HG03575 (cell line): ENCODE measurements at regions not wholly inside any gene's neighbourhood (a gene's known extent, or its start where the extent isn't known, plus 50 kb on each side); places are given as distances from the start of the nearest gene placed in this dataset.

Experiments
- ATAC-seq: cut with Tn5 transposase; IDR thresholded peaks from one replicate; pipeline ENCODE4 v1.9.1; 2021; ENCODE audit not compliant: unreplicated experiment, insufficient number of reproducible peaks, low FRiP score; ENCODE audit errors: extremely low read depth

DNA sequence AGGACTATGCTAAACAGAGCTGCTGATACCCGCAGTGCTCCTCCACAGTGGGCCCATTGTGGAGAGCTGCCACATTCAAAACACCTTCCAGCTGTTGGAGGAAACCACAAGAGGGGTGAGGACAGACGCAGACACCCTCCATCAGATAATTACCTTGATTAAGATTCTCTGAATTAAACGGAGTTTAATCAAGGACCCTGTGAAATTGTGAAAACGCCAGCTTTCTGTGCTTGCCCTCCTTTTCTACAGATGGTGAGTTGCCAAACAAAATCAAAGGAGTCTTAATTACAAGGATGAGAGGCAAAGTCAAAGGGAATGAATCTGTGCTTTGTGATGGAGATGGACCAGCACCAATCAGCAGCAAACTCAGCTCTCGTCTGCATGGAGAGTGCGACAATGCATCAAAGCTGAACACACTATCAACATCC lies 596.1 kb downstream of the ELAVL2 start:
- ATAC-seq = no peak

DNA sequence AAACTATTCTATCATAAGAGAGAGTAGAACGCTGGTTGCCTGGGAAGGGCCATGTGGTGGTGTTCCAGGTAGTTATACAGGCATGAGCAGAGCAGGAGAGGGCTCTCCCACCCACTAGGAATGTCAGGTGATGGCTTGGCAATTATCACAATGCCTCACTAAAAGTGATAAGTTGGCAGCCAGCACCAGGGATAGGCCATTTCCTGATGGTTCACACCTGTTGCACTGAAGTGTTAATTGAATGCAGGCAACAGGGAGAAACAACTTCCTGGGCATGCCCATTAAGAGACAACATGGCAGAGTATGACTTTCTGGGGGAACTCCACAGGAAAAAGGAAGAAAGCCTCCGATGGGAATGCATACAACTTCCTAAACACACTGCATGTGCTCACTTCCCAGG lies 593.2 kb downstream of the ELAVL2 start:
- ATAC-seq = no peak

DNA sequence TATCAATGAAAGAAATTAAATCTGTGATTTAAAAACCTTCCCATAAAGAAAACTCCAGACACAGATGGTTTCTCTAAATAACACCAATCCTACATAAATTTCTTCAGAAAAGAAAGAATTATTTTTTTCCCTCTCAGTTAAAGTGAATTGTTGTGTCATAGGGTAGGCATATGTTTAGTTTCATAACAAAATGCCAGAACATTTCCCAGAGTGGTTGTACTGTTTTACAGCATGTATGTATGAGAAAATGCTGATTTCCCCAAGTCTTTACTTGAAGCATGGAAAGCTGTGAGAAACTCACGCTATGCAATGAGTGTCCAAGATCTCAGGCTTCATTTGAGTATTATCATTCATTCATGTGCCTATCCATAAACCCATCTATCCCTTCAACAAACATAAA lies 582.5 kb downstream of the ELAVL2 start:
- ATAC-seq = no peak

DNA sequence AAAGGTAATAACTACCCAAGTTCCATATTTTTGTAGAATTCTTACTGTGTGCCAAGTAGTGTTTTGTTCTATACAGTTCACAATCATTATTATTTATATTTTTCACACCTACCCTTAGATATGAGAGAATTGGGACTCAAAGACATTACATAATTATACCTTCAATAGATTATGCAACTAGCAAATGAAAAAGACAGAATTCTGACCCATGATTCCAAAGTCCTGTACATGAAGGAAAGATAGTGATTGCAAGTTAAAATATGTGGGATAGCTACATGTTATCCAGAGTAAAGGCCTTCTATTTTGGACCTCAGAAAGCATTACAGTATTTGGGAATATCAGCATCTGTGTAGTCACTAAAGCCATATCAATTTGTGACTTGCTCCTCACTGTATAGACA lies 581.0 kb downstream of the ELAVL2 start:
- ATAC-seq = no peak

DNA sequence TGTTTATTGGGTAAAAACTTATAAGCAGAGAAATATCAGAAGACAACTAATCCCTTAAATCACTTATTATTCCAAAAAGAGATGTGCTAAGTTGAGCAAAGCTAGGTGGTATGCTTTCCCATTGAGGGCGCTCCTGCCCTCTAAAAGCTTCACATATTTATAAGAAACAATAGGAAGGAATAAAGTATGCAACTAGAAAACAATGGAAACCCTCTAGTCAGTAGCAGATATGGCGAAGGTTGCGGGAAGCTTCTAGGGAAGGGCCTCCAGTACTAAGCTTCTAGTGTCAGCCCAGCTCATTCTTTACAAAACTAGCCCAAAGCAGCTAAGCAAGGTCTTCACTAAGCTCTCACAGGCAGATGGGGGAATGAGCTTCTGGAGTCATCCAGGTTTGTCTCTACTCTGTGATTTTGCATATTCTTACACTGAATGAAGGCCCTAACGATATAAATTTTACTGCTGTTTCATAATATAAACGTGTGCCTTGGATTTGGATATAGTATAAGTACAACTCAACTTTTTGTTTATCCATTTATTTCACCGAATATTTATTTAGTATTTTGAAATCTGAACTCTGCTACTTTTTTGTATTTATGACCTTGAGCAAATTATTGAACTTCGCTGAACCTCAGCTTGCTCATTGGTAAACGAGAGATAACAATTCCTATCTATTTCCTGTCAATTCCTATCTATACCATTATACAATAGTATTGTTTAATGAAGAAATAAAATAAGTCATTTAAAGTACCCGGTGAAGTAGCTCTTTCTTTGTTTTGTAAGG lies 571.4 kb downstream of the ELAVL2 start:
- no peak for ATAC-seq

DNA sequence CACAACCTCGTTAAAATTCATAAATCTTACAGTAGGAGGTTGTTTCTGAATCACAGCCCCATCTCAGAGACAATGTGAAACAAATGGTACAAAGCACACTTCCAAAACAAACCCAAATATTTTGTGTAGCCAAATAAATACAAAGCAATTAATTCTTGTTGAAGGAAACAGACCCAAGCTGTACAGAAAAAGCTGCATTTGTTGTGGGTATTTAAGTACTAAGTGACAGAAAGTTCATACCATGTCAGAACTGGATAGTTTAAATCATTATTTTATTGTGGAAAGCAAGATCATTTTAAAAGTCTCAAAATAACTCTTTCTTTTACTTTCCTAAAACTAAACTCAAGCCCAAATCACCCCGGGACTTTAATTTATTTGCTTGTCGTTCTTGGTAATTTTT lies 570.7 kb downstream of the ELAVL2 start:
- no peak for ATAC-seq

DNA sequence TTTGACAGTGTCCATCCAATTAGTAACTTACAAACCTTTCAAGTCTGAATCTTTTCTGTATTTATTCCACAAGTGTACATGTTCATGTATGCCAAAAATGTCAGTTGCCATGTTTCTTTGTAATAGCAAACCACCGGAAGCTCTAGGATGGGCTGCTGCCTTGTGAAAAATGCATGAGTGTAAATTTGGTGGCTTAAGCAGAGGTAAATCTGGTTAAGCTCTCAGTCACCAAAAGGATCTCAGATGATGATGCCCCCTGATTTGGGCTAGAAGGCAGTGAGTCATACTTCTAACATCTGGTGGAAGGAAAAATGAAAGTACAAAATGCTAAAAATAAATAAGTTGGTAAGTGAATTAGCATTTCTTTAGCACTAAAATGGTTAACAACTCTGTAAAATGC lies 567.5 kb downstream of the ELAVL2 start:
- ATAC-seq = no peak

DNA sequence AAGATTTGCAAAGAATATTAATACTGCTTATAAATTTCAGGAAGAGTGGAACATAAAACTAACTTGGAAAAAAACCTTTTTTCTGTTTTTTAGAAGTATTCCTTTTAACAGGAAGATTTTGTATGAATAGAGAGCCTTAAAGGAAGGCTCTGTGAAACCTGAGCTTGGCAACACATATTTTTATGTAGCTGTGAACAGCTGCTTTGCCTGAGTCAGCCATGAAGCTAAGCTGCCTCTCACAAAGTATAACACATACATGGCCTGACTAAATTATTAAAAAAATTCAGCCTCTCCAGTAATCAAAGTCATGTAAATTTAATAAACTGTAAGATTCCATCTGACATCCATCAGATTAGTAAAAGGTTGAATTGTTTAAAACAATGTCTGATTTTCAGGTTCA lies 547.5 kb downstream of the ELAVL2 start:
- no peak for ATAC-seq

DNA sequence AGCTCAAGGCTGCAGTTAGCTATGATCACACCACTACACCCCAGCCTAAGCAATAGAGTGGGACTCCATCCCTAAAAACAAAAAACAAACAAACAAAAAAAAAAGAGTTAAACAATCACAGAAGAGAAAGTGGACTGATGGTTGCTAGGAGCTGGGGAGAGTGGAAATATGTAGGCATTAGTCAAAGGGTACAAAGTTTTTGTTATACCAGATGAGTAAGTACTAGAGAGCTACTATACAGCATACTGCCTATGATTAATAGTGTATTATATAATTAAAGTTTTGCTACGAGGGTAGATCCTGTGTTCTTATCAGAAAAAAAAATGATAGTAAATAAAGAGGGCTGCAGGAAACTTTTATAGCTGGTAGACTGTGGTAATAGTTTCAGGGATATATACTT lies 538.6 kb downstream of the ELAVL2 start:
- ATAC-seq = no peak

DNA sequence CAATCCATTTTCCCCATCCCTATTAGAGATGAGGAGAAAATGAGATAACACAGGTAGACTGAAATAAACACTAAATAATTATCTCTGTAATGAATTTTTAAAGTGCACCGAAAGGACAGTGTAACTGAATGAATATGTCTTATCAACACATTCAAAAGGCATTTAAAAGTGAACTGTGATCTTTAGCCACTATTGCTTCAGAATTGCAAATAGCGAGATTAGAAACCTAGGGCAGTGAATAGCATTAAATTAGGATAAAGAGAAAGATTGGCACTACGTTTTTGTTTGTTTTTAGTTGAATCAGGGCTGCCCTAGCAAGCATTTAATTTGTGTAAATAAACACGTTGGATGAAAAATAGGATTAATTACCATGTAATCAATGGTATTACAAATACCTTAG lies 537.5 kb downstream of the ELAVL2 start:
- no peak for ATAC-seq

DNA sequence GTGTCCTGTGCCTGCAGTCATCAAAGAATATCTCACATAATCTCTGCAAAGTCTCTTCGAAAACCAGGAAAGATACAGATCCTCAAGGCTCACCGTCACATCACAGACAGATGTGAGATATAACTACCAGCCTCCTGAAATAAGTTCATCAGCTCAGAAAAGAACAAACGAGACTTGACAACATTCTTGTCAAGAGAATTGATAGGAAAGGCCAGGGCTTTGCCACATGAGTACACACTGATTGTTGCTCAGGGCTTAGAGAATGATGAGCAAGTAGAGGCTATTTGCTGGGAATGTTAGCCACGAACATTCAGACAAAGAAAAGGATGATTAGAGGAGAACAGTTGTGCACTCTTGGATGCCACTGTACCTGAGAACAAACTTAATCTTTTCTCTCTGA lies 535.1 kb downstream of the ELAVL2 start:
- ATAC-seq = no peak

DNA sequence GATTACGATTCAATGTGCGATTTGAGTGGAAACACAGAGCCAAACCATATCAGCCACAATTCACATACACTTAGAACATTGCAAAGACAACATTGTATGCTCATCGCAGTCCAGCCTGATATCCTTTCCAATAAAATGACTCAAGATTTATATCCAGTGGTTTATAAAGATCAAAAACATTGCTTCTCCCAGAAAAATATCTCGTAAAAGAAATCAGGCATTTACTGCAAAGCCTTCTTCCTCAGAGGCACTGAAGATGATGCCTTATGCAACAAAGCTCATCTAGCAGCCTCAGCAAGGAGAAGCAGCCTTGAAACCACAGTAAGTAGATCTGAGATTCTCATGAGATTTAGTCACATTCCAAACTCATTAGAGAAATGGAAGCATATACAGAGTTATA lies 523.8 kb downstream of the ELAVL2 start:
- no peak for ATAC-seq

DNA sequence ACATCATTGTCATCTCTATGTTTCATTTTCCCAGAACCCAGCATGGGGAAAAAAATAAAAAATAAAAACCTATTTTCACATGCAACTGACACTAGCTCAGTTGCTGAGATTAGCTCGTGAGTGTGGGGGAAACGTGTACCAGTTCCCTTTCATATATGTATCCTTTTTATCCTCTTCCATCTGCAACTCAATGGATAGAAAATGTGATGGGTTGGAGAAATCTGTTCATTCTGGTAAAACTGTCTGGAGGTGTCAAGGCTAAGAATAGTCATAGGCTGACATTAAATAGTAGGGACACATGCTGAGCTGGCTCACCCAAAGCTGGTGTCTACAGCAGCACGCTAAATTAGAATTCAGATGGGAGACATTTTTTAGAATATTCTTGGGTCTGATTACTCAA lies 519.3 kb downstream of the ELAVL2 start:
- no peak for ATAC-seq

DNA sequence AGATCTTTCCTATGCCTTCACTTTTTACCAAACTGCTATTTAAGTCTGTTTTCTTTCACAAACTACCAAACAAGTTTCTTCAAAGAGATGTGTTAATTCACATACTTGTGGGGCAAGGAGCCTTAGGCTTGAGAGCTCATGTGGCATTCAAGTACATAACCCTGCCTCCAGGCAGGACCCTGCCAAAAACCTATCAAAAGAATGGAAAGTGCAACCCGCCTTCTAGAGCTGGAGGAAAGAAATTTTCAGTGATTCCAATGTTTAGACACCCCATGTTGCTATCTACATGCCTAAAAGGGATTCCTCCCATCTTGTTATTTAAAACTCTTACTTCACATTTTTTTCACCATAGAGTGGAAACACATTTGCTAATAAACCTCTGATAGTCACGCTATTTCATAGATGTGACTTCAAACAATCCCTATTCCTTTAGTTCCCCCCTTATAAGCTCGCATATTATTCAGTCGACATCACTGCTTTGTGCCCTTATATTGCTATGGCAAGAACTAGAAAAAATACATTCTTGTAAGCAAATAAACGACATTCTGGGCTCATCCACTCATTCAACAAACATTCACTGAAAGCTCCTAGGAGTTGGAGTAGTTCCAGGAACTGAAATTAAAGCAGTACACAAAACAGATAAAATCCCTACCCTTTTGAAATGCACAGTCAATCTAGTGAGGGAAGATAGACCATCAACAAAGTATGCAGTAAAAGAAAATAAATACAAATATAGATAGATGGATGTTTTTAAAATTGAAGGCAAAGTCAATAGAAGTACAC lies 518.1 kb downstream of the ELAVL2 start:
- ATAC-seq = no peak

DNA sequence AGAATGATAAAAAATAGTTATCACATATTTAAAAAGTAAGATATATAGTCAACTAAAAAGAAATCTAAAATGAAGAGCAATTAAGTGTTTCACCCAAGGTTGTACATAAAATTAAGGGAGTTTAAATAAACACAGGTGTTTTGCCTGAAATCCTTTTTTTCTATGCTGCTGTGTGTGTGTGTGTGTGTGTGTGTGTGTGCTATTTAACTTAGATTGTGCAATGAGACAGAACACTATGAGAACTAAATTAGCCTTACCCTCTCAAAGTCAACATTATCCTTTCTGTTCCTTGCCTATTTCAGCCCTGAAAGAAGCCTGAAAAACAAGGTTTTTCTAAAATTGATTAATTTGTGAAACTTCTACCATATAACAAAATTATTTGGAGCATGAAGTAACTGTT lies 516.2 kb downstream of the ELAVL2 start:
- ATAC-seq = no peak

DNA sequence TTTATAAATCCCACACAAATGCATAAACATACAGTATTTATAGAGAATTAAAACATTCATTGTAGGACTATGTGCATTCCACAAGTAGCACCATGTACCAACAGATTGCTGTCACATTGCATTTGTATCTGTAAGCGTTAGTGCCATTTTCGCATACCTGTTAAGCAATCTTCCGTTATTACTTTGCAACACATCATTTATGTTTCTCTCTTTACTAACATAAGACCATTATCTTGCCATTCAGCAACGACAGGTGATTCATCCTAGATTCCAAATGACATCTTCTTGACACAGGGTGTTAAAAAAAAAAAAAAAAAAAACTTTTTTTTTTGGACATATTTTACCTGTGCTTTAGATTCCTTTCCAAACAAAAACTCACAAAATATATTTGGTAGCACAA lies 511.8 kb downstream of the ELAVL2 start:
- ATAC-seq = no peak

DNA sequence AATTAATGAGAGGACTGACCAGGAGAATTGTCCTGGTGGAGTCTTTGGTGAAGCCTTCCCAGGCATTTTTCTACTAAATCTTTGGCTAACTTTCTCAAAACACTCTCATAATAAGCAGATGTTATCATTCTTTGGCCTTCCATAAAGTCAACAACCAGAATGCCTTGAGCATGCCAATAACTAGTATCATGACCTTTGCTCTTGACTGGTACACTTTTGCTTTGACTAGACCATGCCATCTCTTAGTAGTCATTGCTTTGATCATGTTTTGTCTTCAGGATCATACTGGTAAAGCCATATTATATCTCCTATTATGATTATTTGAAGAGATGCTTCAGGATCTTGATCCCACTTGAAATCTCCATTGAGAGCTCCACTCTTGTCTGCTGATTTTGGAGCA lies 506.9 kb downstream of the ELAVL2 start:
- no peak for ATAC-seq

DNA sequence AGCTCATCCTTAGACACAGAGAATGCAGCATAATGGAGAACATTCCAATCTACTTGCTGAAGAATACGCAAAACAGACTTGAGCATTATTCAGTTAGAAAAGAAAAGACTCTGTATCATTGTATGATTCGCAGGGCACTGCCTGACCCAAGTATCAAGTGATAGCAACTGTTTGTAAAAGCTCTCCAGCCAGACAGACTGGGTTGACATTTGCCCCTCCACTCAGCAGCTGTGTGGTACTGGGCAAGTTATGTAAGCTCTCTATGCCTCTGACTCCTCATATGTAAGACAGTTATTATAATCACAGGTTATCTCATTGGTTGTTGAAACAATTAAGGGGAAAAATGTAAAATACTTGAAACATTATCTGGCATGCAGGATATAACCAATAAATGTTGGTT lies 505.0 kb downstream of the ELAVL2 start:
- no peak for ATAC-seq

DNA sequence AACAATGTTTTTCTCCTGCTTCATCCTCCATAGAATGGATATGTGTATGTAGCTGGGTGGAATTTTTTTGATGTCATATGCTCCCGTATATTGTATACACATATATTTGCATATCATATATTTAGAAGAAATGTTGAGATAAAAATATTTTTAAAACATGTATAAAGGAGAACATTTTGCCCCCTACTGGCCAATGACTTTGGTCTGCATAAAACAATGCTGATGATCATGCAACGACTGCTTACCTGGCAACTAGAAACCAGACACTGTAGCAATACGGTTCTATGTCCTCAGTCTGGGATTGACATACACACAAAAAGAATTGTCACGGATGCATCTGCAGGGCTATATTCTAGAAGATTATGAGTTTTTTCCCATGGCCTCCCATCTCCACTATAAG lies 503.6 kb downstream of the ELAVL2 start:
- ATAC-seq = no peak

DNA sequence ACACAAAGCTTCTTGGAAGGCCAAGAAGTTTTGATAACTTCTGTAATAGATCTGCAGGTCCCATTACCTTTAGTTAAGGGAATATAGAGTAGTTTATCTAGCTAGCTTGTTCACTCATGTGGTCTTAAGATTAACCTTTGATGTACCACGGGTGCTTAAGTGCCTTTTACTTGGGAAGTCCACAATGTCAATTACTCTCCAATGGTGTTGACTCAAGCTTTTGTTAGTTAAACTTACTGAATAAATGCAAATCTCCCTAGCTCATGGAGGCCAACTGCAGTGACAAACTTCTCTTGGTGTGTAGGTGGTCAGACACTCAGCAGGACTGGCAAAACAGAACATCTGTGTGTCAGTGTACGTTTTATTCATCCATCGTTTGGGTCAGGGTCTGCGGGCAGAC lies 501.5 kb downstream of the ELAVL2 start:
- no peak for ATAC-seq

DNA sequence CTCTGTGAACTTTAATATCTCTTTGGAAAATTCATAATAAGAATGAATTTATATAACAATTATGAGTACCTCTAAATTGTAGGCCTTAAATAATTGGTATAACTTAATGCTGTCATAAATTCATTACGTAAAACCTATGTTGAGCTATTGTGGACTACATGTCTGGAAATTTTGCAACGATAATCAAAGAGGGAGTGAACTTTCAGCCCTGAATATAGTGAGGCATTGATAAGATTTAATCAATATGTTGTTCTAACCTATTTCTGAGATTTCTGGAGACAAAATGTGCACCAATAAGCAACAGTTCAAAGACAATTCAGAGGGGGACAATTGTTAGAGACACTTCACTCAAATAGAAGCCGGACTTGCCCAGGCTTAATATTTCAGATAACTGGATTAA lies 499.4 kb downstream of the ELAVL2 start:
- no peak for ATAC-seq
